ENCODE measurements at regions not wholly inside any gene's neighbourhood (a gene's known extent, or its start where the extent isn't known, plus 50 kb on each side); places are given as distances from the start of the nearest gene placed in this dataset.

- TF ChIP-seq ZNF780A (CRISPR knock-in tag; IDR thresholded peaks at IDR 0.05) (no peak), KDM5A (IDR thresholded peaks at IDR 0.05; ENCODE audit: borderline replicate concordance, low read length) (no peak)
Observed at GRCh38 chr4:23365086-23365485, 524.8 kb downstream of the PPARGC1A start (continued).

- no peak overlapping the region for H2AFZ ChIP-seq (ENCODE audit: low read length)
- DNase-seq (ENCODE audit: low spot score): no peak
- H3K27me3 ChIP-seq (ENCODE audit: control insufficient read depth in 1 of 2, insufficient read depth in 2 of 2, low read length in 2 of 2): no peaks in the 10 kb centered on the region
- H3K27ac ChIP-seq (ENCODE audit: extremely low read length, insufficient read depth, low read length): no peak overlapping the region
- in situ Hi-C loops (cut with HindIII; ENCODE audit: extremely low pct_ligation_motif_present, low pct_unique_long_range_greater_than_20kb) (no loop called here), intact Hi-C loops (cut with micrococcal nuclease; ENCODE audit: unreplicated experiment) (no loop called here)
- ATAC-seq: no peak
- no peaks in the 10 kb centered on the region for H3K36me3 ChIP-seq (replicated peaks in 1 of 2; ENCODE audit: control insufficient read depth in 1 of 2, insufficient read depth in 2 of 2, low read length in 2 of 2)
- no peak for FAIRE-seq
- H4K20me1 ChIP-seq (ENCODE audit: insufficient read depth, low read length): no peaks in the 10 kb centered on the region
- TF ChIP-seq ZNF672 (CRISPR knock-in tag; IDR thresholded peaks at IDR 0.05): no peak
- no peak for TF ChIP-seq EP300 (IDR thresholded peaks at IDR 0.05; ENCODE audit: low read depth in 2 of 2, low read length in 2 of 2)
- TF ChIP-seq EP300 (CRISPR knock-in tag; IDR thresholded peaks at IDR 0.05; ENCODE audit: borderline replicate concordance): no peak
- TF ChIP-seq THAP8 (CRISPR knock-in tag; IDR thresholded peaks at IDR 0.05; ENCODE audit: borderline replicate concordance): no peak
- no peaks in the 10 kb centered on the region for H3K9me3 ChIP-seq (ENCODE audit: low read length)
- no TSS peak for BruUV-seq (replicated peaks)
- WGBS (ENCODE audit: low lambda C conversion rate): 21% methylated on average over 4 of the region's 4 CpGs
- H3K4me1 ChIP-seq (ENCODE audit: insufficient read depth, low read length): peaks cover 7% of the 10 kb centered on the region
- H3K9ac ChIP-seq (ENCODE audit: insufficient read depth, low read depth, low read length): no peak overlapping the region
- H3K4me2 ChIP-seq (ENCODE audit: low read depth, low read length): no peak overlapping the region
- ChIA-PET POLR2A (no interaction called here), CTCF (ENCODE audit: low intra/inter-chr PET ratio, low total read pairs) (no interaction called here)
- H3K79me2 ChIP-seq (ENCODE audit: insufficient read depth, low read length): no peaks in the 10 kb centered on the region
- no peak overlapping the region for H3K4me3 ChIP-seq (replicated peaks in 1 of 3; ENCODE audit: insufficient read depth in 1 of 3, low read depth in 2 of 3, low read length in 3 of 3)
Observed at GRCh38 chr4:23364167-23364566, 525.7 kb downstream of the PPARGC1A start.

GRCh38 chr4:23361453-23361852, 528.4 kb downstream of the PPARGC1A start:
- Histone ChIP-seq H3K9ac (ENCODE audit: insufficient read depth, low read depth, low read length) (no peak overlapping the region), H3K9me3 (ENCODE audit: low read length) (no peaks in the 10 kb centered on the region), H3K27ac (ENCODE audit: extremely low read length, insufficient read depth, low read length) (no peak overlapping the region), H3K36me3 (replicated peaks in 1 of 2; ENCODE audit: control insufficient read depth in 1 of 2, insufficient read depth in 2 of 2, low read length in 2 of 2) (no peaks in the 10 kb centered on the region), H3K4me3 (replicated peaks in 1 of 3; ENCODE audit: insufficient read depth in 1 of 3, low read depth in 2 of 3, low read length in 3 of 3) (no peak overlapping the region), H4K20me1 (ENCODE audit: insufficient read depth, low read length) (no peaks in the 10 kb centered on the region), H3K27me3 (ENCODE audit: control insufficient read depth in 1 of 2, insufficient read depth in 2 of 2, low read length in 2 of 2) (no peaks in the 10 kb centered on the region), H3K79me2 (ENCODE audit: insufficient read depth, low read length) (no peaks in the 10 kb centered on the region), H3K4me2 (ENCODE audit: low read depth, low read length) (no peak overlapping the region), H2AFZ (ENCODE audit: low read length) (no peak overlapping the region), H3K4me1 (ENCODE audit: insufficient read depth, low read length) (no peaks in the 10 kb centered on the region)
- DNase-seq (ENCODE audit: low spot score): no peak
- no TSS peak for BruUV-seq (replicated peaks)
- in situ Hi-C loops (cut with HindIII; ENCODE audit: extremely low pct_ligation_motif_present, low pct_unique_long_range_greater_than_20kb): no loop called here
- no peak for FAIRE-seq
- ATAC-seq: no peak
- no CpG with 5 or more reads among the region's 9 CpGs for WGBS (ENCODE audit: low lambda C conversion rate)
- CTCF ChIA-PET (ENCODE audit: low intra/inter-chr PET ratio, low total read pairs): no interaction called here
- POLR2A ChIA-PET: no interaction called here
- intact Hi-C loops (cut with micrococcal nuclease; ENCODE audit: unreplicated experiment): no loop called here
- TF ChIP-seq BCL6 (CRISPR knock-in tag; IDR thresholded peaks at IDR 0.05) (no peak), THAP9 (CRISPR knock-in tag; IDR thresholded peaks at IDR 0.05; ENCODE audit: borderline replicate concordance) (no peak), REPIN1 (CRISPR knock-in tag; IDR thresholded peaks at IDR 0.05; ENCODE audit: borderline replicate concordance, low read depth) (no peak), ZFP91 (CRISPR knock-in tag; IDR thresholded peaks at IDR 0.05; ENCODE audit: borderline replicate concordance) (no peak), HOXD1 (CRISPR knock-in tag; IDR thresholded peaks at IDR 0.05) (no peak)

Data from HepG2 (cell line).